GM12878 (cell line): ENCODE measurements at regions not wholly inside any gene's neighbourhood (a gene's known extent, or its start where the extent isn't known, plus 50 kb on each side); places are given as distances from the start of the nearest gene placed in this dataset.

ENCODE experiments used
- ATAC-seq: fragments of 200-7000 bp; cut with Tn5 transposase; 3 replicates; pipeline ENCODE4 v1.9.1; 2020; ENCODE audit warnings: mild to moderate bottlenecking, moderate library complexity
- BruUV-seq: library from RNA; stranded (reverse); fragments of 400-500 nt; replicated peaks from 2 replicates; lab custom pipeline; 2021; lab: Mats Ljungman, UMichigan
- CTCF ChIA-PET: fragments of 300-600 bp; sonication (Branson Sonifier 250); formaldehyde crosslinking; extraction: SDS; loops from one replicate; lab custom pipeline; 2021; ENCODE audit warnings: inconsistent platforms; lab: Yijun Ruan, JAX
- POLR2A ChIA-PET: fragments of 350-600 bp; formaldehyde crosslinking; extraction: SDS; loops from one replicate; lab custom pipeline; 2021; ENCODE audit warnings: inconsistent platforms; lab: Charles Lee
- RAD21 ChIA-PET: fragments of 300-600 bp; sonication (Branson Sonifier 250); formaldehyde crosslinking; loops from one replicate; lab custom pipeline; 2023; ENCODE audit warnings: antibody characterized with exemption; ENCODE audit not compliant: unreplicated experiment; lab: Charles Lee
- SMC1A ChIA-PET: fragments of 300-600 bp; sonication (Branson Sonifier 250); formaldehyde crosslinking; loops from one replicate; lab custom pipeline; 2023; ENCODE audit not compliant: unreplicated experiment, uncharacterized antibody; lab: Charles Lee
- DNase-seq: peaks from one replicate; pipeline ENCODE4 v3.0.0-alpha.2; 2011; ENCODE audit warnings: low read depth, low spot score
- FAIRE-seq: peaks from 3 replicates; lab custom pipeline; 2011; peaks lifted over from hg19 to GRCh38; lab: Jason Lieb, UNC
- H2AFZ ChIP-seq: 2 replicates; pipeline ENCODE4 v1.6.0; 2011; ENCODE audit warnings: low read depth, low read length, control low read depth; ENCODE audit not compliant: control insufficient read depth
- H3K27ac ChIP-seq: 2 replicates; pipeline ENCODE4 v1.5.1; 2011; ENCODE audit warnings: control low read depth; ENCODE audit not compliant: control insufficient read depth, insufficient read depth
- H3K27me3 ChIP-seq, 2 experiments: replicated peaks in 1 of 2; 2 replicates each; pipeline versions ENCODE4 v1.6.0 to v1.6.1; 2011; ENCODE audit warnings: low read length in 1 of 2; ENCODE audit not compliant: control insufficient read depth in 2 of 2, insufficient read depth in 2 of 2
- H3K36me3 ChIP-seq, 2 experiments: 2 replicates each; pipeline ENCODE4 v1.5.1; 2011; ENCODE audit warnings: low read length in 1 of 2; ENCODE audit not compliant: control insufficient read depth in 2 of 2, insufficient read depth in 2 of 2
- H3K4me1 ChIP-seq: 2 replicates; pipeline ENCODE4 v1.6.1; 2011; ENCODE audit warnings: mild to moderate bottlenecking, low read length, moderate library complexity, mixed read lengths; ENCODE audit not compliant: control insufficient read depth, insufficient read depth
- H3K4me2 ChIP-seq: 2 replicates; pipeline ENCODE4 v1.6.0; 2011; ENCODE audit warnings: control low read depth; ENCODE audit not compliant: control insufficient read depth, insufficient read depth
- H3K4me3 ChIP-seq: fragments of 200-600 bp; sonication (generic); 2 replicates; pipeline ENCODE4 v1.5.1; 2016
- H3K79me2 ChIP-seq: 2 replicates; pipeline ENCODE4 v1.6.0; 2011; ENCODE audit warnings: low read length; ENCODE audit not compliant: control insufficient read depth, insufficient read depth
- H3K9ac ChIP-seq: 2 replicates; pipeline ENCODE4 v1.8.0; 2011; ENCODE audit warnings: low read length, control low read depth, mixed read lengths; ENCODE audit not compliant: control insufficient read depth, insufficient read depth
- H3K9me3 ChIP-seq: replicated peaks from 3 replicates; pipeline ENCODE4 v1.5.1; 2011; ENCODE audit warnings: mild to moderate bottlenecking, low read length; ENCODE audit not compliant: control insufficient read depth, insufficient read depth
- H4K20me1 ChIP-seq: 2 replicates; pipeline ENCODE4 v1.6.0; 2011; ENCODE audit not compliant: control insufficient read depth, insufficient read depth
- ATF3 ChIP-seq: IDR thresholded peaks from 2 replicates; pipeline ENCODE4 v1.6.1; 2011; ENCODE audit warnings: low read depth, mild to moderate bottlenecking, low read length, moderate library complexity, borderline replicate concordance; ENCODE audit errors: extremely low read depth
- BCL11A ChIP-seq: IDR thresholded peaks from 2 replicates; pipeline ENCODE4 v1.6.1; 2011; ENCODE audit warnings: low read depth, low read length
- BRCA1 ChIP-seq: IDR thresholded peaks from 2 replicates; pipeline ENCODE4 v1.6.1; 2011; ENCODE audit warnings: low read depth, low read length, improper control_type of control experiment
- E4F1 ChIP-seq: fragments of 450-650 bp; IDR thresholded peaks from 2 replicates; pipeline ENCODE4 v1.6.1; 2018; ENCODE audit warnings: borderline replicate concordance, mild to moderate bottlenecking; ENCODE audit not compliant: partially characterized antibody
- EP300 ChIP-seq, 2 experiments: fragments of 150-350 bp in 1 of 2; IDR thresholded peaks; 2 replicates each; pipeline ENCODE4 v1.6.1; 2011 to 2012; ENCODE audit warnings: low read depth in 2 of 2, low read length in 2 of 2, borderline replicate concordance in 1 of 2, improper control_type of control experiment in 1 of 2, inconsistent platforms in 1 of 2; ENCODE audit not compliant: control insufficient read depth in 1 of 2
- ETV6 ChIP-seq, 2 experiments: fragments of 450-650 bp in 1 of 2; IDR thresholded peaks in 1 of 2; conservative IDR thresholded peaks in 1 of 2; 2 replicates each; pipeline ENCODE4 v1.6.1; 2014; ENCODE audit warnings: antibody characterized with exemption in 1 of 2, borderline replicate concordance in 1 of 2, low read depth in 1 of 2, mild to moderate bottlenecking in 1 of 2, moderate library complexity in 1 of 2
- FOXM1 ChIP-seq: IDR thresholded peaks from 2 replicates; pipeline ENCODE4 v1.6.1; 2012; ENCODE audit warnings: low read depth, mild to moderate bottlenecking, inconsistent platforms, low read length, moderate library complexity
- IKZF2 ChIP-seq, 2 experiments: fragments of 450-650 bp; IDR thresholded peaks; 2 replicates each; pipeline ENCODE4 v1.6.1; 2017; ENCODE audit warnings: mild to moderate bottlenecking in 2 of 2, moderate library complexity in 2 of 2
- IRF4 ChIP-seq: IDR thresholded peaks from 2 replicates; pipeline ENCODE4 v1.6.1; 2011; ENCODE audit warnings: low read depth, low read length
- JUND ChIP-seq: IDR thresholded peaks from 2 replicates; pipeline ENCODE4 v1.6.1; 2012; ENCODE audit warnings: low read depth, mild to moderate bottlenecking, low read length, improper control_type of control experiment, moderate library complexity
- MTA2 ChIP-seq: fragments of 450-650 bp; IDR thresholded peaks from 2 replicates; pipeline ENCODE4 v1.6.1; 2016; ENCODE audit warnings: low read depth, mild to moderate bottlenecking, moderate library complexity
- MYB ChIP-seq: fragments of 150-350 bp; IDR thresholded peaks from 2 replicates; pipeline ENCODE4 v1.6.1; 2014; ENCODE audit warnings: mild to moderate bottlenecking, low read depth, low read length, borderline replicate concordance
- PAX5 ChIP-seq: IDR thresholded peaks from 2 replicates; pipeline ENCODE4 v1.6.1; 2011; ENCODE audit warnings: low read depth, low read length, borderline replicate concordance
- SREBF2 ChIP-seq: IDR thresholded peaks from 2 replicates; pipeline ENCODE4 v1.6.1; 2012; ENCODE audit warnings: mild to moderate bottlenecking, low read length
- SUPT20H ChIP-seq: IDR thresholded peaks from 2 replicates; pipeline ENCODE4 v1.6.1; 2011; ENCODE audit warnings: low read depth, mild to moderate bottlenecking, low read length, moderate library complexity, borderline replicate concordance; ENCODE audit not compliant: control insufficient read depth
- ZBTB33 ChIP-seq: fragments of 450-650 bp; IDR thresholded peaks from 2 replicates; pipeline ENCODE4 v1.6.1; 2017; ENCODE audit warnings: mild to moderate bottlenecking
- WGBS: methylation state at CpG from one replicate; pipeline ENCODE4 v1.1.6; 2016; ENCODE audit warnings: low lambda C conversion rate; ENCODE audit not compliant: insufficient replicate concordance, insufficient coverage; ENCODE audit errors: missing lambda C conversion rate; 5-methylcytosine and 5-hydroxymethylcytosine counted together
- in situ Hi-C: fragments of 300-500 bp; cut with MboI; formaldehyde crosslinking; loops from 9 replicates; pipeline ENCODE4 v1.14.3; 2018; ENCODE audit warnings: mixed read lengths
- intact Hi-C: fragments of 100-400 bp; cut with micrococcal nuclease; formaldehyde crosslinking; loops from one replicate; pipeline ENCODE4 v1.14.2; 2022; ENCODE audit not compliant: unreplicated experiment

- TF ChIP-seq E4F1 = no peak
- 0 out of 2 replicates have a peak, but pooled peaks have one; percentile 20 for TF ChIP-seq MTA2
- TF ChIP-seq IKZF2 (IDR thresholded peaks at IDR 0.05) = peak; percentile 58 to 67; a peak in 2 of 4 replicates
Measured at GRCh38 chr3:30475038-30475808, 131.2 kb upstream of the TGFBR2 start (continued).

GRCh38 chr3:30475809-30476178, 130.6 kb upstream of the TGFBR2 start:
- FAIRE-seq (no peak), DNase-seq (no peak), ATAC-seq (no peak)
- RAD21 ChIA-PET = interaction anchor here (0.9 to 2.7 kb wide), 4 partner anchors 21 to 131 kb away, joined by 3 to 12 read pairs (median 4); partner anchors contain the start of gene TGFBR2
- no peaks in the 10 kb centered on the region for H3K27me3 ChIP-seq
- H4K20me1 ChIP-seq = no peaks in the 10 kb centered on the region
- peaks cover 18% of the 10 kb centered on the region for H3K4me1 ChIP-seq
- no peaks in the 10 kb centered on the region for H3K36me3 ChIP-seq
- 63% methylated on average over 2 of the region's 2 CpGs for WGBS
- H3K4me3 ChIP-seq = no peak overlapping the region
- in situ Hi-C loops (no loop called here), intact Hi-C loops (loop anchor here (2.0 kb wide), 1 partner anchor 25 kb away; no protein-coding TSS in a partner anchor)
- no peak overlapping the region for H3K27ac ChIP-seq
- BruUV-seq = no TSS peak
- POLR2A ChIA-PET = no interaction called here
- no peak overlapping the region for H3K9ac ChIP-seq
- SMC1A ChIA-PET = interaction anchor here (0.9 to 1.4 kb wide), 5 partner anchors 20 to 217 kb away, joined by 3 to 6 read pairs (median 3); no protein-coding TSS in a partner anchor
- no peaks in the 10 kb centered on the region for H3K79me2 ChIP-seq
- H3K4me2 ChIP-seq = no peak overlapping the region; the same call in 1 of the 2 replicates
- no peak overlapping the region for H2AFZ ChIP-seq
- no peaks in the 10 kb centered on the region; the same call in 2 of the 3 replicates for H3K9me3 ChIP-seq
- CTCF ChIA-PET = interaction anchor here (0.8 kb wide), 1 partner anchor 13 kb away, joined by 3 read pairs; no protein-coding TSS in a partner anchor
- TF ChIP-seq ZBTB33 (no peak), SREBF2 (no peak), BRCA1 (no peak), FOXM1 (no peak), BCL11A (no peak), EP300 (IDR thresholded peaks at IDR 0.05; ENCODE audit: borderline replicate concordance in 1 of 2, control insufficient read depth in 1 of 2, low read depth in 2 of 2, low read length in 2 of 2) (no peak), ATF3 (no peak), MYB (no peak), JUND (no peak), PAX5 (no peak), SUPT20H (no peak), IRF4 (no peak), ETV6 (conservative IDR thresholded peaks at IDR 0.05 in 1 of 2, IDR thresholded peaks at IDR 0.05 in 1 of 2; ENCODE audit: borderline replicate concordance in 1 of 2, low read depth in 1 of 2) (no peak)
